Stomach (tissue), 4 donors: ENCODE measurements at regions not wholly inside any gene's neighbourhood (a gene's known extent, or its start where the extent isn't known, plus 50 kb on each side); places are given as distances from the start of the nearest gene placed in this dataset.

ENCODE experiments used
- POLR2A ChIP-seq, 4 donors: fragments of 450-650 bp; IDR thresholded peaks; one replicate each; pipeline ENCODE4 v1.6.1; 2016; ENCODE audit warnings: antibody characterized with exemption in 4 of 4, control low read depth in 2 of 4, mild to moderate bottlenecking in 1 of 4, moderate library complexity in 1 of 4
- TF ChIP-seq, protein P1 (sequence below), 7 experiments: fragments of 450-650 bp in 4 of 7; fragments of 200-600 bp in 3 of 7; sonication (generic) in 3 of 7; IDR thresholded peaks; one replicate each; pipeline ENCODE4 v1.5.1; 2016 to 2019; ENCODE audit warnings: antibody characterized with exemption in 7 of 7, control low read depth in 2 of 7, mild to moderate bottlenecking in 1 of 7

DNA sequence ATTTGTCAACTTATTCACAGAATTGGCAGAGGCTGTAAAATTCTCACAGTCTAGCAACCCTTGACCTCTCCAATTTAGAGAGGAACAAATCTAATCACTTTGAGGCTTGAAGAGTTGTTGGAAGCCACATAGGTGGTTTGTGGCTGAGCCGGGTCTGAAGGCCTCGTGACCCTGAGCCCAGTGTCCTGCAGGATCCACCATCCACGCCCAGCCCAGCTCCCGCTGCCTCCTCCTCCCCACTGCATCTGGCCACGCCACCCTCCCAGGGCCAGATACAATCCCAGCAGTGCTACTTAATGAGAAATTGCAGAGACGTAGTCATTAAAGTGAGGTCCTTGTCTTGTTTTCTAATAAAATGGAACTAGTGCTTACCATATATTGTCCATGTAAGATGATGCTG lies 81.4 kb upstream of the SHH start:
- TF ChIP-seq, protein P1, sequence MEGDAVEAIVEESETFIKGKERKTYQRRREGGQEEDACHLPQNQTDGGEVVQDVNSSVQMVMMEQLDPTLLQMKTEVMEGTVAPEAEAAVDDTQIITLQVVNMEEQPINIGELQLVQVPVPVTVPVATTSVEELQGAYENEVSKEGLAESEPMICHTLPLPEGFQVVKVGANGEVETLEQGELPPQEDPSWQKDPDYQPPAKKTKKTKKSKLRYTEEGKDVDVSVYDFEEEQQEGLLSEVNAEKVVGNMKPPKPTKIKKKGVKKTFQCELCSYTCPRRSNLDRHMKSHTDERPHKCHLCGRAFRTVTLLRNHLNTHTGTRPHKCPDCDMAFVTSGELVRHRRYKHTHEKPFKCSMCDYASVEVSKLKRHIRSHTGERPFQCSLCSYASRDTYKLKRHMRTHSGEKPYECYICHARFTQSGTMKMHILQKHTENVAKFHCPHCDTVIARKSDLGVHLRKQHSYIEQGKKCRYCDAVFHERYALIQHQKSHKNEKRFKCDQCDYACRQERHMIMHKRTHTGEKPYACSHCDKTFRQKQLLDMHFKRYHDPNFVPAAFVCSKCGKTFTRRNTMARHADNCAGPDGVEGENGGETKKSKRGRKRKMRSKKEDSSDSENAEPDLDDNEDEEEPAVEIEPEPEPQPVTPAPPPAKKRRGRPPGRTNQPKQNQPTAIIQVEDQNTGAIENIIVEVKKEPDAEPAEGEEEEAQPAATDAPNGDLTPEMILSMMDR (IDR thresholded peaks at IDR 0.05): no peak
- no peak for TF ChIP-seq POLR2A (IDR thresholded peaks at IDR 0.05)
